ENCODE measurements at regions not wholly inside any gene's neighbourhood (a gene's known extent, or its start where the extent isn't known, plus 50 kb on each side); places are given as distances from the start of the nearest gene placed in this dataset.

- TF ChIP-seq CSDC2 (CRISPR knock-in tag; IDR thresholded peaks at IDR 0.05) (no peak), ARNTL (CRISPR knock-in tag; IDR thresholded peaks at IDR 0.05; ENCODE audit: borderline replicate concordance, low read depth) (no peak), ZC3H10 (CRISPR knock-in tag; IDR thresholded peaks at IDR 0.05) (no peak), CSRNP3 (CRISPR knock-in tag; IDR thresholded peaks at IDR 0.05) (no peak), ESRRG (CRISPR knock-in tag; IDR thresholded peaks at IDR 0.05) (no peak), TOX (CRISPR knock-in tag; IDR thresholded peaks at IDR 0.05; ENCODE audit: borderline replicate concordance) (no peak), PATZ1 (CRISPR knock-in tag; IDR thresholded peaks at IDR 0.05; ENCODE audit: borderline replicate concordance) (no peak), SNAI2 (CRISPR knock-in tag; IDR thresholded peaks at IDR 0.05) (no peak)
- no peak for ATAC-seq
Observed at GRCh38 chr5:167694325-167695147, 596.9 kb upstream of the WWC1 start.

GRCh38 chr5:167696558-167697314, 594.7 kb upstream of the WWC1 start:
- TF ChIP-seq PATZ1 (CRISPR knock-in tag; IDR thresholded peaks at IDR 0.05; ENCODE audit: borderline replicate concordance) (no peak), ESRRG (CRISPR knock-in tag; IDR thresholded peaks at IDR 0.05) (no peak), ZFP30 (CRISPR knock-in tag; IDR thresholded peaks at IDR 0.05) (no peak), PPARA (CRISPR knock-in tag; IDR thresholded peaks at IDR 0.05; ENCODE audit: borderline replicate concordance) (no peak), ZNF8 (CRISPR knock-in tag; IDR thresholded peaks at IDR 0.05) (no peak), TCF4 (CRISPR knock-in tag; IDR thresholded peaks at IDR 0.05; ENCODE audit: borderline replicate concordance) (no peak), BACH2 (CRISPR knock-in tag; IDR thresholded peaks at IDR 0.05; ENCODE audit: borderline replicate concordance) (no peak), CSRNP3 (CRISPR knock-in tag; IDR thresholded peaks at IDR 0.05) (no peak), GLIS3 (CRISPR knock-in tag; IDR thresholded peaks at IDR 0.05) (no peak), ZFP3 (CRISPR knock-in tag; IDR thresholded peaks at IDR 0.05) (no peak), SNAI2 (CRISPR knock-in tag; IDR thresholded peaks at IDR 0.05) (no peak), OSR1 (CRISPR knock-in tag; IDR thresholded peaks at IDR 0.05) (no peak), POU6F1 (CRISPR knock-in tag; IDR thresholded peaks at IDR 0.05; ENCODE audit: borderline replicate concordance, low read depth) (no peak), ARNTL (CRISPR knock-in tag; IDR thresholded peaks at IDR 0.05; ENCODE audit: borderline replicate concordance, low read depth) (no peak)
- no peak for ATAC-seq

- ATAC-seq: peak; percentile 99
Observed at GRCh38 chr5:167699432-167699831, 592.0 kb upstream of the WWC1 start.

More at GRCh38 chr5:167699432-167699831, 592.0 kb upstream of the WWC1 start:
- no peak for TF ChIP-seq ZFP3 (CRISPR knock-in tag; IDR thresholded peaks at IDR 0.05)
- no peak for TF ChIP-seq TOX (CRISPR knock-in tag; IDR thresholded peaks at IDR 0.05; ENCODE audit: borderline replicate concordance)
- TF ChIP-seq PATZ1 (CRISPR knock-in tag; IDR thresholded peaks at IDR 0.05; ENCODE audit: borderline replicate concordance): no peak
- no peak for TF ChIP-seq ZNF8 (CRISPR knock-in tag; IDR thresholded peaks at IDR 0.05)
- no peak for TF ChIP-seq PPARA (CRISPR knock-in tag; IDR thresholded peaks at IDR 0.05; ENCODE audit: borderline replicate concordance)
- TF ChIP-seq RARB (CRISPR knock-in tag; IDR thresholded peaks at IDR 0.05): no peak
- 0 out of 2 replicates have a peak, but pooled peaks have one; percentile 17 for TF ChIP-seq CREB5 (CRISPR knock-in tag; IDR thresholded peaks at IDR 0.05; ENCODE audit: low read depth)
- no peak for TF ChIP-seq ZNF70 (CRISPR knock-in tag; IDR thresholded peaks at IDR 0.05)
- no peak for TF ChIP-seq SNAI2 (CRISPR knock-in tag; IDR thresholded peaks at IDR 0.05)
- TF ChIP-seq ISL1 (CRISPR knock-in tag; IDR thresholded peaks at IDR 0.05): peak; percentile 82
- TF ChIP-seq CSRNP3 (CRISPR knock-in tag; IDR thresholded peaks at IDR 0.05): no peak

Measured in SK-N-SH treated with all-trans-retinoic acid at 6 μM for 48 hours (cell line).